ENCODE measurements at regions not wholly inside any gene's neighbourhood (a gene's known extent, or its start where the extent isn't known, plus 50 kb on each side); places are given as distances from the start of the nearest gene placed in this dataset.

DNA sequence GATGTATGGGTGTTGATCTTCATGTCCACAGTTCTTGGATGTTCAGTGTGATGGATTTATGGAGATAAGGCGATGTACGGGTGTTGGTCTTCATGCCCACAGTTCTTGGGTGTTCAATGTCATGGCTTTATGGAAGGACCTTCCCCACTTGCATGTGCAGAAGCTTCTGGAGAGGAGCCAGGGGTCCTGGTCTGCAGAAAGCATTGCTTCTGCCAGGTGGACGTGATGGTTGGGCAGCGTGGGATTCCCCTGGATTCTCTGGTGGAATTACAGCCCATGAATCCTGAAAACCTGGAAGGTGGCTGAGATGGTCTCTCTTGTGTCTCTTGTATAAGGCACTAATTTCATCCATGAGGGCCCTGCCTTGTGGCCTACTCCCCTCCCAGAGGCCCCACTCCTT lies 183.7 kb upstream of the TCERG1L start:
- TF ChIP-seq, protein P1, sequence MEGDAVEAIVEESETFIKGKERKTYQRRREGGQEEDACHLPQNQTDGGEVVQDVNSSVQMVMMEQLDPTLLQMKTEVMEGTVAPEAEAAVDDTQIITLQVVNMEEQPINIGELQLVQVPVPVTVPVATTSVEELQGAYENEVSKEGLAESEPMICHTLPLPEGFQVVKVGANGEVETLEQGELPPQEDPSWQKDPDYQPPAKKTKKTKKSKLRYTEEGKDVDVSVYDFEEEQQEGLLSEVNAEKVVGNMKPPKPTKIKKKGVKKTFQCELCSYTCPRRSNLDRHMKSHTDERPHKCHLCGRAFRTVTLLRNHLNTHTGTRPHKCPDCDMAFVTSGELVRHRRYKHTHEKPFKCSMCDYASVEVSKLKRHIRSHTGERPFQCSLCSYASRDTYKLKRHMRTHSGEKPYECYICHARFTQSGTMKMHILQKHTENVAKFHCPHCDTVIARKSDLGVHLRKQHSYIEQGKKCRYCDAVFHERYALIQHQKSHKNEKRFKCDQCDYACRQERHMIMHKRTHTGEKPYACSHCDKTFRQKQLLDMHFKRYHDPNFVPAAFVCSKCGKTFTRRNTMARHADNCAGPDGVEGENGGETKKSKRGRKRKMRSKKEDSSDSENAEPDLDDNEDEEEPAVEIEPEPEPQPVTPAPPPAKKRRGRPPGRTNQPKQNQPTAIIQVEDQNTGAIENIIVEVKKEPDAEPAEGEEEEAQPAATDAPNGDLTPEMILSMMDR (IDR thresholded peaks at IDR 0.05) = no peak
- TF ChIP-seq EP300 (IDR thresholded peaks at IDR 0.05) = no peak

Data from suprapubic skin (tissue), 3 donors.